ENCODE measurements at regions not wholly inside any gene's neighbourhood (a gene's known extent, or its start where the extent isn't known, plus 50 kb on each side); places are given as distances from the start of the nearest gene placed in this dataset.
"Not testable (repeated sequence)": the region's sequence is repeated elsewhere in the genome, so short reads cannot be mapped to it uniquely, and the experiment has no call there.

- peak in 1 of 2 donors; percentile 14 for DNase-seq (ENCODE audit: low read depth in 1 of 2, low spot score in 1 of 2)
These were observed 122.0 kb downstream of the CT47B1 start for GRCh38 chrX:120753413-120754251.

- no peak for DNase-seq (ENCODE audit: low read depth in 1 of 2, low spot score in 1 of 2)
These were observed 122.7 kb upstream of the C1GALT1C1 start for GRCh38 chrX:120752431-120753082.

GRCh38 chrX:120751683-120752082, 121.8 kb upstream of the C1GALT1C1 start:
- DNase-seq (ENCODE audit: low read depth in 1 of 2, low spot score in 1 of 2) = no peak

GRCh38 chrX:120750381-120750780, 120.5 kb upstream of the C1GALT1C1 start:
- DNase-seq (ENCODE audit: low read depth in 1 of 2, low spot score in 1 of 2) = no peak

- DNase-seq (ENCODE audit: low read depth in 1 of 2, low spot score in 1 of 2) = no peak
These were observed 119.4 kb upstream of the C1GALT1C1 start for GRCh38 chrX:120749141-120749846.

- no peak for DNase-seq (ENCODE audit: low read depth in 1 of 2, low spot score in 1 of 2)
These were observed 116.3 kb upstream of the C1GALT1C1 start for GRCh38 chrX:120746153-120746552.

- no peak for DNase-seq (ENCODE audit: low read depth in 1 of 2, low spot score in 1 of 2)
These were observed 113.3 kb upstream of the C1GALT1C1 start for GRCh38 chrX:120742946-120743665.

GRCh38 chrX:120741452-120741851, 111.6 kb upstream of the C1GALT1C1 start:
- no peak for DNase-seq (ENCODE audit: low read depth in 1 of 2, low spot score in 1 of 2)

GRCh38 chrX:120740072-120740471, 110.2 kb upstream of the C1GALT1C1 start:
- no peak for DNase-seq (ENCODE audit: low read depth in 1 of 2, low spot score in 1 of 2)

- DNase-seq (ENCODE audit: low read depth in 1 of 2, low spot score in 1 of 2) = no peak
These were observed 109.4 kb upstream of the C1GALT1C1 start for GRCh38 chrX:120739300-120739699.

- DNase-seq (ENCODE audit: low read depth in 1 of 2, low spot score in 1 of 2) = no peak
These were observed 107.1 kb upstream of the C1GALT1C1 start for GRCh38 chrX:120736989-120737388.

GRCh38 chrX:120735966-120736365, 106.1 kb upstream of the C1GALT1C1 start:
- no peak for DNase-seq (ENCODE audit: low read depth in 1 of 2, low spot score in 1 of 2)

- DNase-seq (ENCODE audit: low read depth in 1 of 2, low spot score in 1 of 2) = no peak
These were observed 103.0 kb upstream of the C1GALT1C1 start for GRCh38 chrX:120732879-120733278.

GRCh38 chrX:120732461-120732860, 102.6 kb upstream of the C1GALT1C1 start:
- no peak for DNase-seq (ENCODE audit: low read depth in 1 of 2, low spot score in 1 of 2)

GRCh38 chrX:120731386-120731785, 101.5 kb upstream of the C1GALT1C1 start:
- DNase-seq (ENCODE audit: low read depth in 1 of 2, low spot score in 1 of 2) = no peak

- DNase-seq (ENCODE audit: low read depth in 1 of 2, low spot score in 1 of 2) = not testable (repeated sequence)
These were observed 99.8 kb upstream of the C1GALT1C1 start for GRCh38 chrX:120729506-120730255.

GRCh38 chrX:120727911-120728310, 98.1 kb upstream of the C1GALT1C1 start:
- no peak for DNase-seq (ENCODE audit: low read depth in 1 of 2, low spot score in 1 of 2)

GRCh38 chrX:120727452-120727851, 97.6 kb upstream of the C1GALT1C1 start:
- DNase-seq (ENCODE audit: low read depth in 1 of 2, low spot score in 1 of 2) = no peak

- no peak for DNase-seq (ENCODE audit: low read depth in 1 of 2, low spot score in 1 of 2)
These were observed 96.4 kb upstream of the C1GALT1C1 start for GRCh38 chrX:120726294-120726693.

GRCh38 chrX:120725874-120726273, 96.0 kb upstream of the C1GALT1C1 start:
- DNase-seq (ENCODE audit: low read depth in 1 of 2, low spot score in 1 of 2) = no peak

- DNase-seq (ENCODE audit: low read depth in 1 of 2, low spot score in 1 of 2) = no peak
These were observed 89.8 kb upstream of the C1GALT1C1 start for GRCh38 chrX:120719622-120720021.
